GM21381 (cell line): ENCODE measurements at regions not wholly inside any gene's neighbourhood (a gene's known extent, or its start where the extent isn't known, plus 50 kb on each side); places are given as distances from the start of the nearest gene placed in this dataset.
"Not testable (repeated sequence)": the region's sequence is repeated elsewhere in the genome, so short reads cannot be mapped to it uniquely, and the experiment has no call there.

ENCODE experiments used
- ATAC-seq: cut with Tn5 transposase; IDR thresholded peaks from one replicate; pipeline ENCODE4 v1.9.1; 2021; ENCODE audit warnings: mild to moderate bottlenecking, moderate library complexity; ENCODE audit not compliant: unreplicated experiment

GRCh38 chr4:126533146-126533805, 1099.5 kb upstream of the INTU start:
- ATAC-seq, result no peak

- no peak for ATAC-seq
Observed at GRCh38 chr4:126539771-126540170, 1093.0 kb upstream of the INTU start.

- ATAC-seq, result no peak
Observed at GRCh38 chr4:126541820-126542219, 1090.9 kb upstream of the INTU start.

GRCh38 chr4:126544276-126544675, 1088.5 kb upstream of the INTU start:
- ATAC-seq, result no peak

GRCh38 chr4:126546197-126546596, 1086.6 kb upstream of the INTU start:
- not testable (repeated sequence) for ATAC-seq

- ATAC-seq, result no peak
Observed at GRCh38 chr4:126547352-126547751, 1085.4 kb upstream of the INTU start.

- no peak for ATAC-seq
Observed at GRCh38 chr4:126548890-126549289, 1083.9 kb upstream of the INTU start.

- ATAC-seq, result no peak
Observed at GRCh38 chr4:126552321-126552720, 1080.4 kb upstream of the INTU start.

GRCh38 chr4:126553248-126553647, 1079.5 kb upstream of the INTU start:
- ATAC-seq, result no peak

GRCh38 chr4:126558596-126558995, 1074.2 kb upstream of the INTU start:
- ATAC-seq, result no peak

GRCh38 chr4:126559961-126560360, 1072.8 kb upstream of the INTU start:
- ATAC-seq, result no peak

- ATAC-seq, result no peak
Observed at GRCh38 chr4:126560794-126561193, 1072.0 kb upstream of the INTU start.

- no peak for ATAC-seq
Observed at GRCh38 chr4:126563389-126563788, 1069.4 kb upstream of the INTU start.

GRCh38 chr4:126564283-126564854, 1068.4 kb upstream of the INTU start:
- no peak for ATAC-seq

- no peak for ATAC-seq
Observed at GRCh38 chr4:126568652-126569570, 1063.8 kb upstream of the INTU start.

- ATAC-seq, result no peak
Observed at GRCh38 chr4:126572264-126572663, 1060.5 kb upstream of the INTU start.

- ATAC-seq, result no peak
Observed at GRCh38 chr4:126582737-126583136, 1050.0 kb upstream of the INTU start.

- ATAC-seq, result no peak
Observed at GRCh38 chr4:126583509-126583908, 1049.2 kb upstream of the INTU start.

- ATAC-seq, result no peak
Observed at GRCh38 chr4:126591583-126591982, 1041.2 kb upstream of the INTU start.

- ATAC-seq, result no peak
Observed at GRCh38 chr4:126592088-126592487, 1040.7 kb upstream of the INTU start.

GRCh38 chr4:126593626-126594025, 1039.1 kb upstream of the INTU start:
- ATAC-seq, result no peak

GRCh38 chr4:126595643-126596042, 1037.1 kb upstream of the INTU start:
- no peak for ATAC-seq
